NCI-H1436 treated with DMSO at 0.1 percent for 48 hours (cell line): ENCODE measurements at regions not wholly inside any gene's neighbourhood (a gene's known extent, or its start where the extent isn't known, plus 50 kb on each side); places are given as distances from the start of the nearest gene placed in this dataset.
"Not testable (repeated sequence)": the region's sequence is repeated elsewhere in the genome, so short reads cannot be mapped to it uniquely, and the experiment has no call there.

Experiments used
- DNase-seq: peaks from one replicate; lab custom pipeline; 2025; lab: John Stamatoyannopoulos, UW

- DNase-seq, result no peak
Measured at GRCh38 chr6:8830794-8831193, 395.4 kb upstream of the SLC35B3 start.

DNA sequence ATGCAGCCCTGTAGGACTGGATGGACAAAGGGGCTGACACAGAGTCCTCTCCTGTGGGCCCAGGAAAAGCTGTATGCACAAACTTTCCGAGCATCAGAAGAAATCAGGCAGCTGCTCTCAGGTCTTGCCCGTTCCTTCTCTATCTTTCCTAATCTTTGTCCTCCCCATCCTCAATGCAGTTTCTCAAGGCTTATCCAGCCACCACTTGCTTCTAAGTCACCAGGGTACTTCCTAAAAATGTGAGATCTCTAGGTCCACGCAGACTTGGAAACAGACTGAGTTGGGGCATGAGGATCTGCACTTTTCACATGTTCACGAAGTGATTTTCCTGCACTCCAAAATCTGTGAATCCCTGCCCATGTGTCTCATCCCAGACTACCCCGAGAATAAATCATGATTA is 394.5 kb upstream of the SLC35B3 start:
- no peak for DNase-seq

DNA sequence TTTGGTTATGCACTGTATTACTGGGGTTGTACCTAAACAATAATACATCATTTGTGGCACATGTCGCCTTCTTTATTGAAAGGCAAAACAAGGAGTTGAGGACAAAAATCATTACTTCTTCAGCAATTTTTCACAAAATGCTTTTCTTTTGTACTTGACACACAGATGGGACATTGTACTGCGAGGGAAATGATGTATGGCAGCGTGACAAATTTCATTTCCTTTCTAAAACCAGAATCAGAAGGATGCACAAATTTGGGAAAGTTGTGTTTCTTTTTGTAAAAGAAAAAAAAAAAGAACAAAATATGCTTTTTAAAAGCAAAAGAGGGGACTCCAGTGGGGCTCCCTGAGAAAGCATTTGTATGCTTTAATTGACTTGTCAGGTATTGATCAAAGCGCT is 394.0 kb upstream of the SLC35B3 start:
- DNase-seq, result no peak

DNA sequence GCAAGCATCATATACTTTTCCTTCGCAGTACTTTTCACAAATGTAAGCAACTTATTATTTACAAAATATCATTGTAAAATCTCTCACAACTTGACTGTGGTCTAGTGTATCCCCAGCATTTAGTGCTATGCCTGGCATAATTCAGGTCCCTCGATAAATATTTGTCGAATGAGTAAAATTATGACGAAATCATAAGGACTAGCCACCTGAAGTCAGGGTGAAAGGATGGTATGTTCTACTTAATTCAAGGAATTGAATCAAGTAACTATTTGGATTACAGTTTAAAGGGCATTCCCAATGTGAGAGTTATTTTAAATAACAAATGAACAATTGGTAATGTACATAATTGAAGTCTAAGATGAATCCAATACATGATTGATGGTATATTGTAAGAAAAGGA is 393.0 kb upstream of the SLC35B3 start:
- no peak for DNase-seq

GRCh38 chr6:8825726-8826125 is 390.4 kb upstream of the SLC35B3 start:
- DNase-seq, result no peak

DNA sequence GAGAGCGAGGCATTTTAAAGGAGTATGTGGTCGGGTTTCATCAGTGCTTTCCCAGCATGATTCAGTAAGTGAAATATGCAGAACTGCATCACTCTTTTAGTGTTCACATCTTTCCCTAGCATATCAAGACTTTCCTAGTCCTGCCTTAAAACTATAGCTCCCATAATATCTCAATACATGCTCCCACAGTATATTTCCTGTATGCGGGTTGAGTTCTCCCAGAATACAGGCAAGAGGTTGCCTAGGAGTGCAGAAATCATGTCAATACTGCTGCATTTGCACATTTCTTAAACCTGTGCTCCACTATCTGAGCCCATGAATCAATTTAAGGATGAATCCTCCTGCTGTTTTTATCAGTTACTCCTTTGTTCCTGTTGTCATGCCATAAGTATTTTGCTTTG is 386.6 kb upstream of the SLC35B3 start:
- no peak for DNase-seq

DNA sequence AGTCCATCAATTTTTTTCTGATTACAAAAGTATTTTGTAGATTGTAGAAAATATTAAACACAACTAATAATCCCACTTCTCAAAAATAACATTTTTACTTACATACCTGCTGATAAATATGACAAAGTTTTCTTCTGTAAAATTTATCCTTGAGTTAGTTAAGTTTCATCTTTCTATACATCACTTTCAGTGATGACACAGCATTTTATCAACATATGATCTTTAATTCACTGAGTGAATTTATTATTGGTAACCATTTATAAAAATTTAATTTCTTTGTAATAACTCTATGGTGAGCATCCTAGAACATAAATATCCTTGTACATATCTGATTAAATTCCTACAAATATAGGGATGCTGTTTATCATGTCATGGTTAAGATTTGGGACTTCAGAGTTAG is 385.0 kb upstream of the SLC35B3 start:
- DNase-seq, result no peak

DNA sequence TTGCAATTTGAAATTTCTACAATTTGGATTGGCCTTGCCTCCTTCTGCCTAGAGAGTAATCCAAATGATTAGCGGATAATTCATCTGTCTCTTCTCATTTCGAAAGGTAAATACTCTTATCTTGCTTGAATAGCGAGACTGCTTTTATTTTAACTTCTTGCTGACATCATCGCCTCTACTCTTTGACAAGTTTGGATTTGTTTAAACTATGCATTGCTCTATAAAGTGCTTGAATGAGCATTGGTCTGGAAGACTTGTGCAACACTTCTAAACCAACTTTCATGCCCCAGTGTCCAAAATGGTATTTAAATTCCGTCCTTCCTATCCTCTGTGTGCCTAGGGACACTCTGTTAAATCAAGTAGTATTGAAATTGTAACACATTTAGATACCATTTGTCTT is 384.1 kb upstream of the SLC35B3 start:
- DNase-seq, result no peak

- DNase-seq, result no peak
Measured at GRCh38 chr6:8814440-8815000, 379.2 kb upstream of the SLC35B3 start.

GRCh38 chr6:8810325-8810724 is 375.0 kb upstream of the SLC35B3 start:
- DNase-seq, result no peak

- no peak for DNase-seq
Measured at GRCh38 chr6:8809662-8810061, 374.3 kb upstream of the SLC35B3 start.

DNA sequence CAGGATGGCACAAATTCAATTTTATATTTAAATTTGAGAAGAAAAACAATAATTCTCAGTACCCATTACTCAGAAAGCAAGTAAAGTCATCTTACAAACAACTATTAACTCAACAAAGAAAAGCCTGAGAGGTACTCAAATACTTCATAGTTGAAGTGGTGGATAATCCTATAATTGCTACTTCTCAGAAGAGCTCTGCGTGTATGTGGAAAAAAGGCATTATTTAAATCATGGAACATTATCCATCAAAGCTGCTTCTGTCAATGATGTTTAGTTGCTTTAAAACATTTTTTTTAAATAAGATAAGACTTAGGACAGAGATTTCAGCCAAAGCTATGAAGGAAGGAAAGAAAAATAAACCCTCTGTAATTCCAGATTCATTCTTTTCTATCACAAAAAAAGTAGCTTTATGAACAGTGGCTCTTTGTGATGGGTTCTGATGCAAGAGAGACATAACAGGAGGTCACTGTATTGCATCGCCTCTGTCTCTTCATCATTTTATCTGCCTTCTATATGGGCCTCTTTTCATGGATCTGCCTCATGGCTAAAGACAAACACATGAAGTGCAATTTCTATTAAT is 367.9 kb upstream of the SLC35B3 start:
- DNase-seq, result peak; percentile 24

DNA sequence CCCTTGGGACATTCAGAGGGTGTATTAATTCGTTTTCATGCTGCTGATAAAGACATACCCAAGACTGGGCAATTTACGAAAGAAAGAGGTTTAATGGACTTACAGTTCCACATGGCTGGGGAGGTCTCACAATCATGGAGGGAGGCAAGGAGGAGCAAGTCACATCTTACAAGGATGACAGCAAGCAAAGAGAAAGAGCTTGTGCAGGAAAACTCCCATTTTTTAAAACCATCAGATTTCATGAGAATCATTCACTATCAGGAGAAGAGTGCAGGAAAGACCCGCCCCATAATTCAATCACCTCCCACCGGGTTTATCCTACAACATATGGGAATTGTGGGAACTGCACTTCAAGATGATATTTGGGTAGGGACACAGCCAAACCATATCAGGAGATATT is 367.1 kb upstream of the SLC35B3 start:
- not testable (repeated sequence) for DNase-seq

GRCh38 chr6:8794420-8794819 is 359.1 kb upstream of the SLC35B3 start:
- DNase-seq, result no peak

DNA sequence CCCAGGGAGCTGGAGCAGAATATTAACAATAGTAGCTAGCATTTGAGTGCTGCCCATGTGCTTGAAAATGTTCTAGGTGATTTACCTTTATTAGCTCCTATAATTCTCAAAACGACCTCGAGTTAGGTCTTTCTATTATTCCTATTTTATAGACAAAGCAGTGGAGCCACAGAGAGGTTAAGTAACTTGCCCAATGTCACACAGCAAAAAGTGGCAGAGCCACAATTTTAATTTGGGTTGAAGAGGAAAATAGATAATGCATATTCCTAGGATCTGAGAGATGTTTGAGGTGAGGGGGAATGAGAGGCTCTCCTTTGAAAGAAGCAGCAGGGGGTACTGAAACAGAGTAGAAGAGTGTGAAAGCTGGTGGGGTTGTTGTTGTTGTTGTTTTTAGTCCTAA is 354.5 kb upstream of the SLC35B3 start:
- DNase-seq, result no peak

DNA sequence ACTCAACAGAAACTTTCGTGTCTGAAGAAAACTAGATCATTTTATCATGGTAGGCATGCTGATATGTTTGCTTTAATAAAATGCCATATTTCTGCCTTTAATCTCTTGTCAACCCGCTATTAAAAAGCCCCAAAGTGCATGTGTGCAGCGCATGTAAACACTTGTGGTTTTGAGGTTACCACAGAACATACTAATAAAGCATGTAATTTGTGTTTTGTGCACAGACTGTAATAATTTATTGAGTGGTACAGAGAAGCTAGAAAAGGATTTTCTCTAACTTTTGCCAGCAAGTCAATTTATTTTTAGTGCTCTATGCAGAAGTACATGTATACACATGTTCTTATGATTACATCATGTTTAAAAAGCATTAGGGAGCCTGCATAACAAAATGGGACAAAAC is 349.9 kb upstream of the SLC35B3 start:
- DNase-seq, result no peak

DNA sequence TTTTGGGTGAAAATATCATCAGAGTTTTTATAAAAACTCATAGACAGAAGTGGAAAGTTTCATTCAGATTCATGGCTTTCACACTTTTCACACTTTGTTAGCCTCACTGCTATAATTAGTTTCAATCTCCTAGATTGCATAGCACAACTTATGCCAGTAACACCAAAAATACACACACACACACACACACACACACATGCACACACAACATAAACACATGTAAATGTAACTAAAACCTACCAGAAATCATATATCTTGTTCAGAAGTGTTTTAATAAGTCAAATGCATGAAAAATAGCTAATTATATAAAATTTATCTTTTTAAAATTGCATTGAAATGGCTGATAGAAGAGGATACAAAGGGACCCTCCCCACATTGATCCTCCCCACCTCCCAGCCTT is 347.8 kb upstream of the SLC35B3 start:
- DNase-seq, result no peak

DNA sequence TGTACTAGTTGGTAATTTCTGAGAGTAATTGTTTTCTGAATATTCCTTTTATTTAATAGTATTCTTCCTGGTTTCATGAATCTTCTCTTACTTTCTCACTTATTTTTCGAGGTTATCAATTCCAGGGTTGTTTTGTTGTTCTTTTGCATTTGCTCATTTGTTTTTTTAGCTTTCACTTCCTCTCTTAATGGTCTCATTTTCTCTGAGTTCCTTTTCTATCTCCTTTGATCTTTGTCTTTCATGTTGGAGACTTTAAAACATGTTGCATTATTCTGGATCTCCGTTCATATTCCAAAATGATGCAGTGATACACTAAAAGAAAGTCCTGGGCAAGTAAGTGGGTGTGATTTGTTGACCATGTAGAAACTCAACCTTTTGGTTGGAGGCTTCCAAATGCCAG is 345.3 kb upstream of the SLC35B3 start:
- DNase-seq, result no peak

GRCh38 chr6:8764733-8765132 is 329.4 kb upstream of the SLC35B3 start:
- no peak for DNase-seq

DNA sequence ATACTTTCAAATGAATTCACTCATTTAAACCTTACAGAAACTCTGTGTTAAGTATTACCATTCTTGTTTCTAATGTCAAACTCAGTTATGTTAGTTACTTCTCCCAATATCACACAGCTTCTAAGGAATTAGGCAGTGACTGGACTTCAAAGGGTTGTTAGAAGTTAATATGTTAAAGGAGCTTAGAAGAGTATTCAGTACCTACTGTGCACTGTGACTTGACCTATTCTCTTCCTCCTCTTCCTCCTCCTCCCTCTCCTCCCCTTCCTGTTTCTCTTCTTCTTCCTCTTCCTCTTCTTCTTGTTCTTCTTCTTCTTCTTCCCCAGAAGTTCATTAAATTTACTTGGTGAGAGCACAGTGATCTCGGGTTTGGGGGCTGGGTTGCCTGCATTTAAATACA is 325.6 kb upstream of the SLC35B3 start:
- no peak for DNase-seq

DNA sequence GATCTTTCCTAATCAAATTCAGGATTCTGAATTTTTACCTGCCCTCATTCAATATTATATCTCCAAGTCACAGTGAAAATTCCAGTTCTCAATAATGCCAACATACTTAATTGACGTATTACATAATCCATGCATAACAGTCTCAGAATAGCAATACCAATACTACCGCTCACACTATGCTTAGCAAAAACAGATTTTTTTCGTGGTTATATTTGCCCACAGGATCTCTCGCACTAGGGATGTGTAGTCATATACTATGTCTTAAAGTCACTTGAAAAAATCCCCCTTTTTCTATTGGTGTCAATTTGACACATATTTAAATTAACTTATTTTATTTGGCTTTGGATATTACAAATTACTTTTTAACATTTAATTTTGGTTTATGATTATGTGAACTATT is 323.1 kb upstream of the SLC35B3 start:
- no peak for DNase-seq

- no peak for DNase-seq
Measured at GRCh38 chr6:8750627-8751026, 315.3 kb upstream of the SLC35B3 start.

GRCh38 chr6:8749465-8749864 is 314.1 kb upstream of the SLC35B3 start:
- no peak for DNase-seq

DNA sequence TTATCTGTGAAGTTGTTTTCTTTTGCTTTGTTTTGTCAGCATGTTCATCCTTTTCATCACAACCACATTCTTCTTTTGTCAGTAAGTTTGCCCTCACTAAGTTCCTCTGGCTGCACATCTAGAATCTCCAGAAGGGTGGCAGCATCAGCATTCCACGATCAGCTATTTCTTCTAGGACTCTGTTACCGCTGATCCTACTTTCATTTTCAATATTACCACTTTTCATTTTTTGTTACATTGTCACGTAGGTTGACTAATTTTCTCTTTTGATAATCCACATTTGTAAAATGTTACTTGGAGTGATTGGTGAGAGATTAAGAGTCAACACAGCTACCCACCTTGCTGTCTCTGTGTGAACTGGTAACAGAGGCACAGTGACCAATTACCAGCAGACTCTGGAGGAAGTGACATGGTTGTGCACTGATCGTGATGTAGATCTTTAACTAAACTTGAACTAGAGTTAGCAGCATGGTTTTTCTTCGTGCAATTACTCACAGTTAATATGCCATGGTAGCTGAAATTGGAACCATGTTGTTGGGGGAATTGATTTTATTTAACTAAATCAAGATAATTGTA is 307.9 kb upstream of the SLC35B3 start:
- no peak for DNase-seq
